Neural progenitor cell (in vitro differentiated cells): ENCODE measurements at regions not wholly inside any gene's neighbourhood (a gene's known extent, or its start where the extent isn't known, plus 50 kb on each side); places are given as distances from the start of the nearest gene placed in this dataset.

Experiments
- DNase-seq: peaks from one replicate; pipeline ENCODE4 v3.0.0-alpha.2; 2016; ENCODE audit warnings: low spot score
- H2AFZ ChIP-seq: fragments of 200-600 bp; sonication (generic); replicated peaks from 2 replicates; pipeline ENCODE4 v1.6.1; 2016; ENCODE audit warnings: antibody characterized with exemption
- H3F3A ChIP-seq: fragments of 200-600 bp; sonication (generic); 2 replicates; pipeline ENCODE4 v1.6.1; 2016; ENCODE audit warnings: antibody characterized with exemption, low read depth
- H3K27ac ChIP-seq: fragments of 200-600 bp; sonication (generic); 2 replicates; pipeline ENCODE4 v1.5.1; 2016; ENCODE audit warnings: mild to moderate bottlenecking
- H3K27me3 ChIP-seq: fragments of 200-600 bp; sonication (generic); 2 replicates; pipeline ENCODE4 v1.6.1; 2016; ENCODE audit warnings: mild to moderate bottlenecking, moderate library complexity
- H3K36me3 ChIP-seq: fragments of 200-600 bp; sonication (generic); 2 replicates; pipeline ENCODE4 v1.5.1; 2016
- H3K4me1 ChIP-seq: fragments of 200-600 bp; sonication (generic); 2 replicates; pipeline ENCODE4 v1.6.1; 2016; ENCODE audit warnings: mixed run types
- H3K4me2 ChIP-seq: fragments of 200-600 bp; sonication (generic); 2 replicates; pipeline ENCODE4 v1.6.1; 2016
- H3K4me3 ChIP-seq: fragments of 200-600 bp; sonication (generic); 2 replicates; pipeline ENCODE4 v1.5.1; 2016
- H3K79me2 ChIP-seq: fragments of 200-600 bp; sonication (generic); 2 replicates; pipeline ENCODE4 v1.6.1; 2016; ENCODE audit warnings: low read depth
- H3K9ac ChIP-seq: fragments of 200-600 bp; sonication (generic); 2 replicates; pipeline ENCODE4 v1.6.1; 2016
- H3K9me3 ChIP-seq: fragments of 200-600 bp; sonication (generic); 2 replicates; pipeline ENCODE4 v1.5.1; 2016; ENCODE audit warnings: low read depth
- H4K20me1 ChIP-seq: fragments of 200-600 bp; sonication (generic); 2 replicates; pipeline ENCODE4 v1.6.1; 2016; ENCODE audit warnings: low read depth
- H3K27ac Mint-ChIP-seq: 3 replicates; pipeline ENCODE4 v1.8.0; 2021; ENCODE audit warnings: mixed read lengths
- H3K27me3 Mint-ChIP-seq: 2 replicates; pipeline ENCODE4 v1.8.0; 2022; ENCODE audit warnings: low read depth, mild to moderate bottlenecking, inconsistent platforms, moderate library complexity, mixed read lengths; ENCODE audit not compliant: insufficient read depth
- H3K36me3 Mint-ChIP-seq: 3 replicates; pipeline ENCODE4 v1.8.0; 2021; ENCODE audit warnings: mixed read lengths
- H3K4me1 Mint-ChIP-seq: 3 replicates; pipeline ENCODE4 v1.8.0; 2021; ENCODE audit warnings: mixed read lengths
- H3K4me3 Mint-ChIP-seq: 3 replicates; pipeline ENCODE4 v1.8.0; 2021; ENCODE audit warnings: mild to moderate bottlenecking, moderate library complexity, mixed read lengths
- H3K9me3 Mint-ChIP-seq: 3 replicates; pipeline ENCODE4 v1.8.0; 2020; ENCODE audit warnings: mixed read lengths
- CTCF ChIP-seq: fragments of 200-600 bp; sonication (generic); IDR thresholded peaks from 2 replicates; pipeline ENCODE4 v1.5.1; 2017; ENCODE audit warnings: antibody characterized with exemption, mild to moderate bottlenecking
- EZH2 ChIP-seq: fragments of 200-600 bp; sonication (generic); IDR thresholded peaks from 2 replicates; pipeline ENCODE4 v1.6.1; 2017; ENCODE audit warnings: antibody characterized with exemption, mild to moderate bottlenecking, moderate library complexity
- EZH2phosphoT487 ChIP-seq: fragments of 200-600 bp; sonication (generic); IDR thresholded peaks from 2 replicates; pipeline ENCODE4 v1.6.1; 2017; ENCODE audit warnings: antibody characterized with exemption

- Mint-ChIP-seq H3K4me3 (no peak overlapping the region), H3K27ac (no peak overlapping the region), H3K27me3 (no peaks in the 10 kb centered on the region), H3K9me3 (no peaks in the 10 kb centered on the region), H3K4me1 (peaks cover 40% of the 10 kb centered on the region), H3K36me3 (peaks cover 4% of the 10 kb centered on the region)
- H3K79me2 ChIP-seq: no peaks in the 10 kb centered on the region
- no peak for TF ChIP-seq CTCF
- no peak for TF ChIP-seq EZH2phosphoT487
- no peak for TF ChIP-seq EZH2
- no peak overlapping the region for H3K9ac ChIP-seq
- H3K4me2 ChIP-seq: no peak overlapping the region
- H4K20me1 ChIP-seq: no peaks in the 10 kb centered on the region
- H3K9me3 ChIP-seq: no peaks in the 10 kb centered on the region
- no peaks in the 10 kb centered on the region for H3K27me3 ChIP-seq
- no peak for DNase-seq
- no peaks in the 10 kb centered on the region for H3F3A ChIP-seq
- H3K4me3 ChIP-seq: no peak overlapping the region
- H3K27ac ChIP-seq: no peak overlapping the region
- no peak overlapping the region for H2AFZ ChIP-seq
- H3K36me3 ChIP-seq: no peaks in the 10 kb centered on the region
- peaks cover 5% of the 10 kb centered on the region for H3K4me1 ChIP-seq
Observed at GRCh38 chr5:168014433-168015123, 276.9 kb upstream of the WWC1 start.

GRCh38 chr5:168015506-168015905, 275.9 kb upstream of the WWC1 start:
- no peaks in the 10 kb centered on the region for H3K27me3 Mint-ChIP-seq
- no peaks in the 10 kb centered on the region for H3K9me3 Mint-ChIP-seq
- no peaks in the 10 kb centered on the region for H3K9me3 ChIP-seq
- H3K27me3 ChIP-seq: no peaks in the 10 kb centered on the region
- no peak overlapping the region for H3K4me3 ChIP-seq
- H3K27ac ChIP-seq: no peak overlapping the region
- no peak overlapping the region for H3K4me3 Mint-ChIP-seq
- H2AFZ ChIP-seq: no peak overlapping the region
- H4K20me1 ChIP-seq: no peaks in the 10 kb centered on the region
- no peaks in the 10 kb centered on the region for H3F3A ChIP-seq
- H3K36me3 Mint-ChIP-seq: peaks cover 6% of the 10 kb centered on the region
- H3K27ac Mint-ChIP-seq: no peak overlapping the region
- H3K4me1 ChIP-seq: peaks cover 5% of the 10 kb centered on the region
- H3K9ac ChIP-seq: no peak overlapping the region
- H3K79me2 ChIP-seq: no peaks in the 10 kb centered on the region
- H3K36me3 ChIP-seq: no peaks in the 10 kb centered on the region
- H3K4me2 ChIP-seq: no peak overlapping the region
- TF ChIP-seq EZH2phosphoT487: no peak
- TF ChIP-seq EZH2: no peak
- no peak for TF ChIP-seq CTCF
- no peak for DNase-seq
- peaks cover 31% of the 10 kb centered on the region for H3K4me1 Mint-ChIP-seq

DNA sequence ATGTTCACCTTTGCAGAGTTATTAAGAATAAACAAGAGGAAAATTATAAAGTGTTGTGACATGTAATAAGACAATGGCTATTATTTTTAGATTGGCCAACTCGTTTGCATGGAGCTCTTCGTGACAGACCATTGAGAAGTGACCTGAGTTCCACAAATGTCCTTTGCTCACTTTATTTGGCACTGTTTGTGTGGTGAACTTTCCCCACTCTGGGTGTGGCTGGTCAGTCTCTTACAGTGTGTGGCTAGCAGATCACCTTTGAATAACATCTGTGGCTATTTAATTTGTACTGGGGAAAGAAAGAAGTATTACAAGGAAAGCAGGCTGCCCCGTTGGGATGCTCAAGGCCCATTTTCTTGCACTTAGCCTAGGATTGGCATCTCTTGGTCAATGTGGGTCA, 274.1 kb upstream of the WWC1 start:
- Histone ChIP-seq H3K9me3 (no peaks in the 10 kb centered on the region), H3K4me2 (no peak overlapping the region), H3K4me3 (no peak overlapping the region), H4K20me1 (no peaks in the 10 kb centered on the region), H3K79me2 (no peaks in the 10 kb centered on the region), H3K36me3 (no peaks in the 10 kb centered on the region), H2AFZ (no peak overlapping the region), H3K27me3 (no peaks in the 10 kb centered on the region), H3K4me1 (peaks cover 9% of the 10 kb centered on the region), H3K27ac (no peak overlapping the region), H3K9ac (no peak overlapping the region), H3F3A (no peaks in the 10 kb centered on the region)
- H3K4me1 Mint-ChIP-seq: peaks cover 27% of the 10 kb centered on the region
- no peak overlapping the region for H3K4me3 Mint-ChIP-seq
- H3K36me3 Mint-ChIP-seq: peaks cover 6% of the 10 kb centered on the region
- no peaks in the 10 kb centered on the region for H3K27me3 Mint-ChIP-seq
- TF ChIP-seq CTCF (no peak), EZH2phosphoT487 (no peak), EZH2 (no peak)
- no peak overlapping the region for H3K27ac Mint-ChIP-seq
- no peak for DNase-seq
- H3K9me3 Mint-ChIP-seq: no peaks in the 10 kb centered on the region
